Motor neuron (in vitro differentiated cells): ENCODE measurements at regions not wholly inside any gene's neighbourhood (a gene's known extent, or its start where the extent isn't known, plus 50 kb on each side); places are given as distances from the start of the nearest gene placed in this dataset.

Source experiments
- ATAC-seq, 8 experiments: fragments of 200-7000 bp; cut with Tn5 transposase; replicated peaks in 6 of 8; 2 replicates each; pipeline ENCODE4 v1.8.0; 2021; ENCODE audit warnings: mild to moderate bottlenecking in 8 of 8, moderate library complexity in 8 of 8
- H3K27ac ChIP-seq, 2 donors: fragments of 250-450 bp; sonication (Bioruptor Pico); 2 replicates each; pipeline ENCODE4 v1.9.0; 2021; ENCODE audit warnings: antibody characterized with exemption in 2 of 2, mild to moderate bottlenecking in 2 of 2, moderate library complexity in 1 of 2
- H3K4me1 ChIP-seq, 2 donors: fragments of 250-450 bp; sonication (Bioruptor Pico); replicated peaks in 1 of 2; 2 replicates each; pipeline ENCODE4 v1.6.1; 2021; ENCODE audit warnings: antibody characterized with exemption in 2 of 2, mild to moderate bottlenecking in 2 of 2, moderate library complexity in 1 of 2
- H3K4me3 ChIP-seq, 5 donors: fragments of 250-450 bp; sonication (Bioruptor Pico); 2 replicates each; pipeline ENCODE4 v1.9.0; 2021; ENCODE audit warnings: antibody characterized with exemption in 5 of 5, mild to moderate bottlenecking in 5 of 5, moderate library complexity in 4 of 5
- WGBS, 10 experiments: fragments of 450-650 bp; shearing (Covaris generic); methylation state at CpG; one replicate each; pipeline ENCODE4 v1.0.0; 2022; 5-methylcytosine and 5-hydroxymethylcytosine counted together
- in situ Hi-C, 9 experiments: fragments of 400-800 bp; cut with MboI; loops; one replicate each; pipeline ENCODE4 v1.15.0; 2021; ENCODE audit warnings: low sequenced_read_pairs in 9 of 9, low pct_unique_long_range_greater_than_20kb in 2 of 9; ENCODE audit not compliant: unreplicated experiment in 9 of 9

DNA sequence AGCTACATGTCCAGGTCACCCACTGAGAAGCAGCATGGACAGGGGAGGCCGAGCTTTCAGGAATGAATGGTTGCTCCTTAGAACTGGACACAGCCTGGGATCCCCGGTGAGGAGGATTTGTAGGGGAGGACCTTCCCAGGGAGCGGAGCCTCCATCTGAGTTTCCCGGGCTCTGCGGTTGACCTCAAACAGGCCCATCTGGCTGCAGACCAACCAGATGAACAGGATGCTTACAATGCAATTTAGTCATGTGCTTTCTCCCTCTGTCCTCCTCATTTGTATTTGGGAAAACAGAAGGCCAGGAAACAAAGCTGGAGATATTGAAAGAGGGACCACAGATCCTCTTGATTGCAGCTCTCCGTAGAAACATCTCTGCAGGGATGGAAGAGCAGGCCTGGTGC, 104.8 kb downstream of the EMX2 start:
- no peak for ATAC-seq
- WGBS, 10 experiments: 40 to 100% (median 53%) methylated on average over 1 to 4 of the region's 6 CpGs; no CpG with 5 or more reads in 5 of the 10 experiments
- no peak overlapping the region for H3K4me3 ChIP-seq
- H3K4me1 ChIP-seq: no peaks in the 10 kb centered on the region
- H3K27ac ChIP-seq: no peak overlapping the region
- in situ Hi-C loops: no loop called here

DNA sequence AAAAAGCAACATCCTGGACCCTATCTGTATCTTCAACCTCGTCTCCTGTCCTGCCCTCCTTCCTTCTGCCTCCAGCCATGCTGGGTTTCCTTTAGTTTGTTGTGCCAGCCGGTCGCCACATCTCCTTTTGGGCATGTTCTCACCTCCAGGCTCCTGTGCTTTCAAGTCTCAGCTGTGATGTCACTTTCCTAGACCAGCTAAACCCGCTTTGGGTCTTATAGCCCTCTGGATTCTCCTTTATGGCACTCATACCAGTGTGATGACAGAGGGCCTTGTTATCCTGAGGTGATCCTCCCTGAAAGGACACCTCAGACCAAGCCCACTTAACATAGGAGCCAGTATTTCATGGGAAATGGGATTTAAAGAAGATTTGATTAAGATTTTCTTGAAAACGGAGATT, 108.6 kb downstream of the EMX2 start:
- in situ Hi-C loops: no loop called here
- 80 to 100% (median 83%) methylated on average over 1 to 5 of the region's 5 CpGs; no CpG with 5 or more reads in 1 of the 10 experiments for WGBS, 10 experiments
- no peak overlapping the region for H3K4me3 ChIP-seq
- no peak overlapping the region for H3K27ac ChIP-seq
- H3K4me1 ChIP-seq: no peaks in the 10 kb centered on the region
- no peak for ATAC-seq

DNA sequence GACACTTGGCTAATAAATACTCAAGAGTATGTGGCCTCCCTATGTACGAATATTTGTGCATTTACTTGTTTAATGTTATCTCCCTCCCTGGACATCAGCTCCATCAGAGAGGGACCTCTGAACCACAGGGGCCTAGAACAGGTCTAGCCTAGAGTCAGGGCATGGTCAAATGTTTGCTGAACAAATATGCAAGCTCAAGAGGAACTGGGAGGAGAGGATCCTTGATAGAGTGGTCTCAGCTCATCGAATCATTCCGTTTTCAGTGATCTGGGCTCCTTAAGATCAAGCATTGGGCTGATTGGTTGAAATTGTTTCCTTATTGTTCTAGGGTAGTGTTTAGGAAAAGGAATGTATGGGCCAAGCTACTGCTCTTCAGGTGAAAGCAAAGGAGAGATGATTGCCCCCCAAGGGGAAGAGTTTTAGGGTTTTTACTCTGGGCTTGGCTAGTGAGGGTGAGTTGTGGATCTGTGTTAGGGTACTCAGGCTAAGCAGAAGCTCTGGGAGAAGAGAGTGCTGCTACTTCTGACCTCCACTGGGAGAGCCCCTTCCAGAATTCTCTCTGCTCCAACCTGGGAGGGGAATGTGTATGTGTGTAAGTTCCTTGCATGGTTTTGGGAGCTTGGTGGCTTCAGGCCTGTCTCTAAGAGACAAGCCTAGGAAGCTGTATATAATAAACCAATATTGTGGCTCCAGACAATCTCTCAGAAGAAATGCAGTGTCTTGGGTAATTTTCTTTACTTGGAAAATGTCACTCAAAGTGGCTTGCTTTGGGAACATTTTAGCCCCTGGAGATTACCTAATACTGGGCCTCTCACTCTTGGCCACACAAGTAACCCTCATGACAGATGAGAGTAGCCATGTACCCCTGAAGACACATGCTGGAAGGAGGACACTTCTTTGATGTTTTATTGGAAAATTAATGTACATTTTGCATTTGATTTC, 110.0 kb downstream of the EMX2 start:
- peak in 6 of 8 experiments; percentile 13 to 67 (median 54) for ATAC-seq
- in situ Hi-C loops: no loop called here

DNA sequence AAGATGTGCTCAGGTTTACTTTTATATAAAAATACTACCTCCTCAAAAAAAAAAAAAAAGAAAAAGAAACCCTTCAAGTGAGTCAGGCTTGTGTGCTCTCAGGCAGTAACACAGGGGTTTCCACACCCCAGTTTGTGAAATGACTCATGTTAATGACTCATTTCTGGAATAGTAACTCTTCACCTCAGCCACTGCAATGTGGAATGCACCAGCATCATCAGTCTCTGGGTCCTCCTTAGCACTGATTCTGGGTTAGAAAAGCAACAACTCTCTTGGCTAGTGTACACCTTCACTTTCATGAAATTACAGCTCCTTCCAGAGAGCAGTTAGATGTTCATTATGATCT, 110.6 kb downstream of the EMX2 start:
- Histone ChIP-seq H3K4me3 (no peak overlapping the region), H3K27ac (no peak overlapping the region), H3K4me1 (no peaks in the 10 kb centered on the region)
- peak; percentile 64 to 100 (median 98) for ATAC-seq
- in situ Hi-C loops: no loop called here

More for the DNA sequence above, 110.0 kb downstream of the EMX2 start:
- H3K4me1 ChIP-seq: no peaks in the 10 kb centered on the region
- H3K4me3 ChIP-seq: no peak overlapping the region
- no peak overlapping the region for H3K27ac ChIP-seq
- WGBS, 10 experiments: 67 to 100% (median 79%) methylated on average over 1 to 3 of the region's 3 CpGs; no CpG with 5 or more reads in 2 of the 10 experiments

DNA sequence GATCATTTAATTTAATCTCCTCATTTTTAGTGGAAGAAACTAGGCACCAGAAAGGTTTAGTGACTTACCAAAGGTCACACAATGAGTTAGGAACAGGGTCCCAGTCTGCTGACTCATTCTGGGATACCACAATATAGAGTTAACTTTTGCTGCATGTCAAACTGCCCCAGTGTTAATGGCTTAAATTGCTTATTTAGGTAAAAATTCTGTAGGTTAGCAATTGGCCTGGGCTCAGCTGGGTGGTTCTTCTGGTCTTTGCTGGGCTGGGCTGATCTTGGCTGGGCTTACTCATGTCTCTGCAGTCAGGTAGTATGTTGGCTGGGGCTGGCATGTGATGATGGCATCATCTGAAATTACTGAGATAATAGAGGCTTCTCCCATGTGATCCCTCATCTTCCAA, 111.6 kb downstream of the EMX2 start:
- ATAC-seq: no peak
- Histone ChIP-seq H3K27ac (no peak overlapping the region), H3K4me1 (no peaks in the 10 kb centered on the region), H3K4me3 (no peak overlapping the region)
- in situ Hi-C loops: no loop called here

DNA sequence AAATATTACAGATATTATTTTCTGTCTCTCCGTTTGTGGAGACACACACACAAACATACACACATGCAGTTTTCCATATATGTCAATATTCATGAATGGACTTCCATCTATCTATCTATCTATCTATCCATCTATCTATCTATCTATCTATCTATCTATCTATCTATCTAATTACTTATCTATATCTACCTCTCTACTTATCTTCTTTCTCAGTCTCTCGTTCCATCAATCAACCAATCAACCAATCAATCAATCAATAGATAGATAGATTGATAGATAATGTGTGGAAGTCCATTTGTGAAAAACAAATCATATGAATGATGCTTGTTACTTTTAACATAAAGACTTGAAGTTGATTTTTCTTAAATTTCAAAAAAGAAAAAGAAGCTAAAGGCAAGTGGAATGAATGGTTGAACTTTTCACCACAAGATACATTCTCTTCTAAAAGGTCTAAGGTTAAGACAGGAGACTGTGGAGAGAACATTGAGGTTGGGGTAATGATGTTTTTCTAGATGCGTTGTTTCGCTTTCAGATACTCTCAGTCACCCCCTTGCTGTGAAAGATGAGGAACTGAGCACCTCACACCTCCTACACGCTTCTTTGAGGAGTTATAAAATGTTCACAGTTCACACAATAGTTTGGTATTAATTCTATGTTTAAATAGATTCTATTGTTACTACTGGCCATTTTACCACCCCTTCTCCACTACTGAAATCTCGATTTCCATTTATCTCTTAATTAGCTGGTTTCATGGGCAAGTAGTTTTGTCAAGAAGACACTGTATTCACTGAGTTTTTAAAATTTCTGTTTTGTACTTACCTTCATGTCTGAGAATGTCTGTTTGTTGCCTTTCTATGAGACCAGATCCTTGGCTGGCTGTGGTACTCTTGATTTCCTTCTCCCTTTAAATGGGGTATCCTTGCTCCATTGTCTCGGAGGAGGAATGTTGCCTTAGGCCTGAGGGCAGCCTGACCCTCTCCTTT, 114.1 kb downstream of the EMX2 start:
- in situ Hi-C loops: no loop called here
- ATAC-seq: no peak
- no peaks in the 10 kb centered on the region for H3K4me1 ChIP-seq
- H3K4me3 ChIP-seq: no peak overlapping the region
- no peak overlapping the region for H3K27ac ChIP-seq
- WGBS, 10 experiments: 54 to 86% (median 81%) methylated on average over 2 to 7 of the region's 7 CpGs

DNA sequence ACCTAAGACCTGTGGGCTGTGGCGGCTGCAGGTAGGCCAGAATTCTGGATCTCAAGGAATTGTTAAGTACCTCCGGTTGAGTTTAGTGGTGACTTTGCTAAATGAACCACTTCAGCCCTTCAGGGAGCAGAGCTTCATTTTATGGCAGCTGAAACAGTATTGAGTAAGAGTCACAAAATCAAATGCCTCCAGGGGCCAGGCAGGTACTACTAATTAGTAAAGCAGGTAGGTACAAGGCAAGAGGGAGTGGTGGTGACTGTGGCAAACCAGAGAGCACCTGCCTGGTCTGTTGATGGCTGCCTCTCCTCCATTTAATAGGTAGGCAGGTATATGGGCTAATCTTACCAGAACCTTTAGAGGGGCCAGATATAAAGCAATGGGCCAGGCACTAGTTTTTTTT, 118.8 kb downstream of the EMX2 start:
- Histone ChIP-seq H3K27ac (no peak overlapping the region), H3K4me1 (peaks cover 0 to 3% of the 10 kb centered on the region in 2 donors), H3K4me3 (no peak overlapping the region)
- 72 to 100% (median 90%) methylated on average over 1 to 2 of the region's 2 CpGs; no CpG with 5 or more reads in 5 of the 10 experiments for WGBS, 10 experiments
- ATAC-seq: no peak
- in situ Hi-C loops: no loop called here

DNA sequence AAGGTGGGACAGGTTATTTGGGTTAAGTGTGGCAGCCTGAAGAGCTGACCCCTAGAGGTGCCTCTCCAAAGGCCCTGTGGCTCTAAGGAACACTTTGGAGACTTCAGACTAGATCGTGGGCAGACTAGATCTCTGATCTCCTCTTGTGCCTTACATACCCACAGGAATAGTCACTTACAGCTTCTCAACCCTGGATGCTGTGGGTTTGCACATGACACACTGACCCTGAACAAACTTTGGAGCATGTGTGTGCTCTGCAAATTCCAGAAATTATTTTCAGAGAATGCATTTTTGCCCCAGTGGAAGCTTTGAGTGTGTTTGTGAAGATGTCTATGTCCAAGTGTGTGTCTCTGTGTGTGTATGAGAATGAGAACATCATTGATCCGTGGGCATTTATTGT, 119.6 kb downstream of the EMX2 start:
- 0 to 83% (median 67%) methylated on average over 1 to 2 of the region's 2 CpGs; no CpG with 5 or more reads in 3 of the 10 experiments for WGBS, 10 experiments
- H3K4me3 ChIP-seq: no peak overlapping the region
- peaks cover 0 to 3% of the 10 kb centered on the region in 2 donors for H3K4me1 ChIP-seq
- peak in 2 of 8 experiments; percentile 4 to 5 for ATAC-seq
- no peak overlapping the region for H3K27ac ChIP-seq
- in situ Hi-C loops: no loop called here

DNA sequence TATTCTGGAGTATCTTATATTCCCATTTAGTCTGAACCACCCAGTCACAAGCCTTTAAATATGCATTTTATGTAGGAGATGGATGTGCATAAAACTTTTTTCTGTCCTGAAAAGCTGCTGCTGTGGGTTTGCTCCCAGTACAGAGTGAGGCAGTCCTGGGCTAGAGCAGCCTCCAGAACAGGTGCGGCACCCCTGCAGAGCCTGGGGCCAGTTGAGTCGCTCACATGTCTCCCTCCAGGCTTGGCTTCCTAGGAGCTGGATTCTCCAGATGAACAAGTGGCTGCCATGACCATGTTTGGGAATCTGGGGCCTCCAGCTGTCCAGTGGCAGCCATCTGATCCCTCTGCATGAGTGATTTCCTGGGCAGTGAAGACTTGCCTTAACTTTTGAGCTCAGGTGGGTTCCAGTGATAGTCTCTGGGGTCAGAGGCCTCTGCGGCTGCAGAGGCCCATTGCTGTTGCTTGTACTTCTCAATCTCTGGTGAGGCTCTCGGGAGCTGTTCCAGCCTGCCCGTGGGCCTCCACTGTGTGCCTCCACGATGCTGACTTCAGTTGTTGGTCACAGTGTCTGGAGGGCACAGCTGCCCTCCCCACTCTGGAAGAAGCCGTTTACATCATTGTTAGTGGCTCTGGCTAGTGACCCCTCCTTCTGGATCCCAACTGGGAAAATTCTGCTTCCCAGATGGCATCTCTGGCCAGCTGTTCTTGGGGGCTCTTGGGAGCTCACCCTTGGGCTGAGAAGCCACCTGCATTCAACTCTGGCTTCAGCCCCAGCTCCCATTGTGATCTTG, 120.4 kb downstream of the EMX2 start:
- 14 to 100% (median 83%) methylated on average over 1 to 4 of the region's 7 CpGs; no CpG with 5 or more reads in 4 of the 10 experiments for WGBS, 10 experiments
- Histone ChIP-seq H3K4me3 (no peak overlapping the region), H3K4me1 (peaks cover 0 to 3% of the 10 kb centered on the region in 2 donors), H3K27ac (no peak overlapping the region)
- in situ Hi-C loops: no loop called here
- peak in 3 of 8 experiments; percentile 74 to 89 (median 83) for ATAC-seq

DNA sequence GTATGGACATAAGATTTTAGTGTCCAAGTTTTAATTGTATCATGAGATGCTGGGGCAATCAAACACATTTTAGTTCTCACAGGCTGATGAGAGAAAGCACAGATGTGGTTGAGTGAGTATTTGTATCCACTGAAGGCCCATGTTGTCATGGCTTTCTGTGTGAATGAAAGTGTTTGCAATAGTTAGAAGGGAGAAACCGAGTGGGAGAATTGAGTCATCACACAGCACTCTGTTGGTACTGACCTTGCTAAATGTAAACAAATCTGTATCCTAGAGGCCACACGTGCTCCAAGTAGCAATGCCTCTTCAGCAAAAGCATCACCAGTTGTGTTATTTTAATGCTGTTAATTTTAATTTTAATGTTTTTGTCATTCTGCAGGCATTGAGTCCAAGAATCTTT, 121.2 kb downstream of the EMX2 start:
- peak; percentile 66 to 98 (median 88) for ATAC-seq
- Histone ChIP-seq H3K4me3 (no peak overlapping the region), H3K4me1 (peaks cover 0 to 3% of the 10 kb centered on the region in 2 donors), H3K27ac (no peak overlapping the region)
- in situ Hi-C loops: no loop called here
- 0 to 40% (median 17%) methylated on average over 1 to 2 of the region's 2 CpGs; no CpG with 5 or more reads in 2 of the 10 experiments for WGBS, 10 experiments

DNA sequence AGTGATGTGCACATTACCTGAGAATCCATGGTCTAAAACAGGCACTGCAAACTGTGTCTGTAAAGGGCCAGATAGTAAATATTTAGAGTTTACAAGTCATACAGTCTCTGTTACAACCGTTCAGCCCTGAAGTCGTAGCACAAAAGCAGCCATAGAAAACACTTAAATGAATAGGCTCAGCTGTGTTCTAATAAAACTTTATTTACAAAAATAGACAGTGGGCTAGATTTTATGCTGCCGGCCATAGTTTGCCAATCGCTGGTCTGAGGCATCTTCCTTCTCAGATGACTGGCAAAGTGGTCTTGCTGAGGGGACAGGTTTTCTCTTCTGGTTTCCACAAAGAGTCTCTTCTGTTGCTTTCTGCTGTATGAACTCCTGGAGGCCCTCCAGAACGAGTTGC, 121.7 kb downstream of the EMX2 start:
- 60 to 100% (median 88%) methylated on average over 1 to 4 of the region's 5 CpGs; no CpG with 5 or more reads in 2 of the 10 experiments for WGBS, 10 experiments

DNA sequence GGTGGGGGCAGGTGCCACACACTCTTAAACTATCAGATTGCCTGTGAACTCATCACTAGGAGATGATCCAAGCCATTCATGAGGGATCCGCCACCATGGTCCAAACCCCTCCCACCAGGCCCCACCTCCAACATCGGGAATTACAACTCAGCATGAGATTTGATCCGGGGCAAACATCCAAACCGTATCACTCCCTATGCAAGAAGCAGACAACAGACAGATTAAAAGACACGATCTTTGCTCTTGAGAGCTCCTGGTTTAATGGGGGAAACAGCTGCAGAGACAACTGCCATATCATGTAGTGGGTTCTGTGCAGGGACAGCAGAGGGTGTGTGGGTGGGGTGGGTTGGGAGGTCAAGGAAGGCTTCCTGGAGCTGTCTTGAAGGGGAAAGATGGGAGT, 123.6 kb downstream of the EMX2 start:
- no peak overlapping the region for H3K27ac ChIP-seq
- H3K4me1 ChIP-seq: peaks cover 3% of the 10 kb centered on the region in 2 donors
- H3K4me3 ChIP-seq: no peak overlapping the region
- in situ Hi-C loops: no loop called here
- no peak for ATAC-seq
- WGBS, 10 experiments: 0 to 100% (median 68%) methylated on average over 1 to 4 of the region's 5 CpGs; no CpG with 5 or more reads in 2 of the 10 experiments

More for the DNA sequence above, 121.7 kb downstream of the EMX2 start:
- ATAC-seq: peak in 1 of 8 experiments; percentile 19
- peaks cover under 1 to 3% of the 10 kb centered on the region in 2 donors for H3K4me1 ChIP-seq
- H3K27ac ChIP-seq: no peak overlapping the region
- in situ Hi-C loops: no loop called here
- H3K4me3 ChIP-seq: no peak overlapping the region
